Breast epithelium (tissue), 4 donors: ENCODE measurements at regions not wholly inside any gene's neighbourhood (a gene's known extent, or its start where the extent isn't known, plus 50 kb on each side); places are given as distances from the start of the nearest gene placed in this dataset.

Experiments used
- DNase-seq, 2 donors: peaks; one replicate each; pipeline ENCODE4 v3.0.0-alpha.2; 2019; ENCODE audit warnings: low spot score in 2 of 2
- H3K27ac ChIP-seq, 2 donors: fragments of 200-600 bp; sonication (generic) in 1 of 2; one replicate each; pipeline ENCODE4 v1.5.1; 2016 to 2019; ENCODE audit warnings: mild to moderate bottlenecking in 1 of 2
- H3K27me3 ChIP-seq, 2 donors: fragments of 200-600 bp; sonication (generic) in 1 of 2; one replicate each; pipeline versions ENCODE4 v1.5.1 to v1.6.0; 2017 to 2019; ENCODE audit warnings: control low read depth in 1 of 2, mild to moderate bottlenecking in 1 of 2
- H3K36me3 ChIP-seq: fragments of 200-600 bp; one replicate; pipeline ENCODE4 v1.5.1; 2019
- H3K4me1 ChIP-seq, 2 donors: fragments of 200-600 bp; sonication (generic); one replicate each; pipeline ENCODE4 v1.5.1; 2016 to 2019; ENCODE audit warnings: control low read depth in 1 of 2
- H3K4me3 ChIP-seq, 3 donors: fragments of 200-600 bp; sonication (generic); 1 replicate in 2 of 3; 2 replicates in 1 of 3; pipeline ENCODE4 v1.5.1; 2016 to 2019; ENCODE audit warnings: mild to moderate bottlenecking in 3 of 3, moderate library complexity in 2 of 3
- H3K9me3 ChIP-seq, 2 donors: fragments of 200-600 bp; sonication (generic) in 1 of 2; one replicate each; pipeline ENCODE4 v1.5.1; 2016 to 2019; ENCODE audit warnings: control low read depth in 1 of 2
- CTCF ChIP-seq, 3 donors: fragments of 450-650 bp; IDR thresholded peaks; one replicate each; pipeline ENCODE4 v1.5.1; 2016 to 2017; ENCODE audit warnings: antibody characterized with exemption in 3 of 3, mild to moderate bottlenecking in 3 of 3, moderate library complexity in 3 of 3
- POLR2A ChIP-seq: fragments of 450-650 bp; IDR thresholded peaks from one replicate; pipeline ENCODE4 v1.6.1; 2016; ENCODE audit warnings: antibody characterized with exemption, mild to moderate bottlenecking, moderate library complexity
- POLR2AphosphoS5 ChIP-seq, 3 donors: sonication (generic); formaldehyde crosslinking; IDR thresholded peaks; one replicate each; pipeline ENCODE4 v1.6.1; 2017; ENCODE audit warnings: antibody characterized with exemption in 3 of 3
- intact Hi-C: fragments of 100-400 bp; cut with DNase I; formaldehyde crosslinking; loops from one replicate; pipeline ENCODE4 v1.15.1; 2023; ENCODE audit warnings: low total_unique reads

GRCh38 chr22:44617828-44618227, 84.2 kb upstream of the PRR5 start:
- Histone ChIP-seq H3K27ac (no peak overlapping the region), H3K9me3 (peaks cover 14 to 19% of the 10 kb centered on the region in 2 donors), H3K27me3 (peaks cover 0 to 41% of the 10 kb centered on the region in 2 donors), H3K36me3 (no peaks in the 10 kb centered on the region), H3K4me1 (no peaks in the 10 kb centered on the region), H3K4me3 (no peak overlapping the region)
- DNase-seq, result no peak
- TF ChIP-seq POLR2A (no peak), CTCF (IDR thresholded peaks at IDR 0.05) (no peak), POLR2AphosphoS5 (IDR thresholded peaks at IDR 0.05) (no peak)
- intact Hi-C loops, result no loop called here

GRCh38 chr22:44616882-44617655, 84.9 kb upstream of the PRR5 start:
- Histone ChIP-seq H3K4me3 (no peak overlapping the region), H3K27ac (no peak overlapping the region), H3K36me3 (no peaks in the 10 kb centered on the region), H3K9me3 (peaks cover 22 to 27% of the 10 kb centered on the region in 2 donors), H3K4me1 (no peaks in the 10 kb centered on the region), H3K27me3 (peaks cover 0 to 38% of the 10 kb centered on the region in 2 donors)
- TF ChIP-seq CTCF (IDR thresholded peaks at IDR 0.05) (no peak), POLR2AphosphoS5 (IDR thresholded peaks at IDR 0.05) (no peak), POLR2A (no peak)
- no peak for DNase-seq
- intact Hi-C loops, result no loop called here

GRCh38 chr22:44616461-44616860, 85.5 kb upstream of the PRR5 start:
- no peak for TF ChIP-seq POLR2AphosphoS5 (IDR thresholded peaks at IDR 0.05)
- no peak for TF ChIP-seq CTCF (IDR thresholded peaks at IDR 0.05)
- no peak for TF ChIP-seq POLR2A
- intact Hi-C loops, result no loop called here
- Histone ChIP-seq H3K4me1 (no peaks in the 10 kb centered on the region), H3K27me3 (peaks cover 0 to 32% of the 10 kb centered on the region in 2 donors), H3K36me3 (no peaks in the 10 kb centered on the region), H3K4me3 (no peak overlapping the region), H3K9me3 (peaks cover 28 to 33% of the 10 kb centered on the region in 2 donors), H3K27ac (no peak overlapping the region)
- no peak for DNase-seq

- TF ChIP-seq CTCF (IDR thresholded peaks at IDR 0.05) (no peak), POLR2AphosphoS5 (IDR thresholded peaks at IDR 0.05) (no peak), POLR2A (no peak)
- intact Hi-C loops, result no loop called here
- peaks cover 0 to 25% of the 10 kb centered on the region in 2 donors for H3K27me3 ChIP-seq
- peaks cover 34 to 39% of the 10 kb centered on the region in 2 donors for H3K9me3 ChIP-seq
- no peak overlapping the region for H3K27ac ChIP-seq
- H3K4me3 ChIP-seq, result no peak overlapping the region
- no peaks in the 10 kb centered on the region for H3K36me3 ChIP-seq
- no peak for DNase-seq
- H3K4me1 ChIP-seq, result no peaks in the 10 kb centered on the region
These were observed 86.3 kb upstream of the PRR5 start for GRCh38 chr22:44615602-44616180.

GRCh38 chr22:44615146-44615545, 86.9 kb upstream of the PRR5 start:
- Histone ChIP-seq H3K27ac (no peak overlapping the region), H3K27me3 (peaks cover 0 to 19% of the 10 kb centered on the region in 2 donors), H3K4me3 (no peak overlapping the region), H3K36me3 (no peaks in the 10 kb centered on the region), H3K9me3 (peaks cover 34 to 39% of the 10 kb centered on the region in 2 donors), H3K4me1 (no peaks in the 10 kb centered on the region)
- TF ChIP-seq CTCF (IDR thresholded peaks at IDR 0.05), result no peak
- TF ChIP-seq POLR2AphosphoS5 (IDR thresholded peaks at IDR 0.05), result no peak
- no peak for TF ChIP-seq POLR2A
- intact Hi-C loops, result no loop called here
- DNase-seq, result no peak
